GM23338 (cell line): ENCODE measurements at regions not wholly inside any gene's neighbourhood (a gene's known extent, or its start where the extent isn't known, plus 50 kb on each side); places are given as distances from the start of the nearest gene placed in this dataset.
A peak's percentile ranks its signal among the peaks of the same experiment; 100 is the strongest.

ENCODE experiments used
- ATAC-seq: fragments of 200-7000 bp; cut with Tn5 transposase; 3 replicates; pipeline ENCODE4 v1.9.1; 2020
- DNase-seq: peaks from one replicate; pipeline ENCODE4 v3.0.0-alpha.2; 2015; ENCODE audit warnings: low spot score
- H2AFZ ChIP-seq: fragments of 200-600 bp; sonication (generic); 2 replicates; pipeline ENCODE4 v1.8.0; 2016; ENCODE audit warnings: antibody characterized with exemption, mild to moderate bottlenecking, moderate library complexity
- H3F3A ChIP-seq: fragments of 200-600 bp; sonication (generic); replicated peaks from 2 replicates; pipeline ENCODE4 v1.8.0; 2017; ENCODE audit warnings: antibody characterized with exemption, mixed run types, low read depth
- H3K27ac ChIP-seq: fragments of 200-600 bp; sonication (generic); 2 replicates; pipeline ENCODE4 v1.6.1; 2016; ENCODE audit warnings: low read depth
- H3K27me3 ChIP-seq: fragments of 200-600 bp; sonication (generic); 2 replicates; pipeline ENCODE4 v1.8.0; 2016; ENCODE audit warnings: mild to moderate bottlenecking, mixed run types, moderate library complexity; ENCODE audit not compliant: insufficient read depth
- H3K36me3 ChIP-seq: fragments of 200-600 bp; sonication (generic); 2 replicates; pipeline ENCODE4 v1.8.0; 2016; ENCODE audit warnings: mild to moderate bottlenecking; ENCODE audit not compliant: insufficient read depth
- H3K4me1 ChIP-seq: fragments of 200-600 bp; sonication (generic); 2 replicates; pipeline ENCODE4 v1.8.0; 2016; ENCODE audit warnings: mild to moderate bottlenecking, moderate library complexity; ENCODE audit not compliant: insufficient read depth
- H3K4me2 ChIP-seq: fragments of 200-600 bp; sonication (generic); 2 replicates; pipeline ENCODE4 v1.7.1; 2017; ENCODE audit warnings: mixed run types
- H3K4me3 ChIP-seq: fragments of 200-600 bp; sonication (generic); 2 replicates; pipeline ENCODE4 v1.6.1; 2016; ENCODE audit warnings: mixed run types
- H3K79me2 ChIP-seq: fragments of 200-600 bp; sonication (generic); replicated peaks from 2 replicates; pipeline ENCODE4 v1.8.0; 2017; ENCODE audit warnings: mild to moderate bottlenecking; ENCODE audit not compliant: insufficient read depth
- H3K9me2 ChIP-seq: fragments of 200-600 bp; sonication (generic); 2 replicates; pipeline ENCODE4 v1.8.0; 2017; ENCODE audit not compliant: insufficient read depth
- H4K20me1 ChIP-seq: fragments of 200-600 bp; sonication (generic); replicated peaks from 2 replicates; pipeline ENCODE4 v1.8.0; 2017; ENCODE audit warnings: mild to moderate bottlenecking; ENCODE audit not compliant: insufficient read depth
- H3K27ac Mint-ChIP-seq: 2 replicates; pipeline ENCODE4 v1.8.0; 2020; ENCODE audit warnings: inconsistent platforms, mild to moderate bottlenecking, moderate library complexity, mixed read lengths
- H3K27me3 Mint-ChIP-seq: 3 replicates; pipeline ENCODE4 v1.8.0; 2022; ENCODE audit warnings: low read depth, mild to moderate bottlenecking, moderate library complexity, mixed read lengths, inconsistent platforms; ENCODE audit not compliant: insufficient read depth, poor library complexity
- H3K36me3 Mint-ChIP-seq: 3 replicates; pipeline ENCODE4 v1.8.0; 2021; ENCODE audit warnings: low read depth, mild to moderate bottlenecking, inconsistent platforms, moderate library complexity, mixed read lengths
- H3K4me1 Mint-ChIP-seq: 3 replicates; pipeline ENCODE4 v1.8.0; 2020; ENCODE audit warnings: mild to moderate bottlenecking, inconsistent platforms, mixed read lengths
- H3K4me3 Mint-ChIP-seq: 3 replicates; pipeline ENCODE4 v1.8.0; 2021; ENCODE audit warnings: moderate library complexity, mild to moderate bottlenecking, inconsistent platforms, mixed read lengths
- H3K9me3 Mint-ChIP-seq: 3 replicates; pipeline ENCODE4 v1.8.0; 2020; ENCODE audit warnings: moderate library complexity, mild to moderate bottlenecking, inconsistent platforms, mixed read lengths
- CREB1 ChIP-seq: fragments of 250-450 bp; sonication (Bioruptor Pico); IDR thresholded peaks from 2 replicates; pipeline ENCODE4 v1.5.0; 2020; ENCODE audit warnings: low read depth, mild to moderate bottlenecking, moderate library complexity
- EZH2 ChIP-seq: fragments of 200-600 bp; sonication (generic); IDR thresholded peaks from one replicate; pipeline ENCODE4 v1.8.0; 2017; ENCODE audit warnings: antibody characterized with exemption, mild to moderate bottlenecking, low read depth; ENCODE audit not compliant: unreplicated experiment
- EZH2phosphoT487 ChIP-seq: fragments of 200-600 bp; sonication (generic); IDR thresholded peaks from one replicate; pipeline ENCODE4 v1.8.1; 2018; ENCODE audit warnings: antibody characterized with exemption; ENCODE audit not compliant: unreplicated experiment
- JUNB ChIP-seq: IDR thresholded peaks from one replicate; pipeline ENCODE4 v1.6.1; 2016; ENCODE audit warnings: antibody characterized with exemption; ENCODE audit not compliant: unreplicated experiment
- NANOG ChIP-seq: IDR thresholded peaks from 2 replicates; pipeline ENCODE4 v1.6.1; 2016; ENCODE audit warnings: antibody characterized with exemption, borderline replicate concordance
- POLR2AphosphoS5 ChIP-seq: IDR thresholded peaks from 2 replicates; pipeline ENCODE4 v1.6.1; 2016; ENCODE audit warnings: antibody characterized with exemption, low read depth
- STAT1 ChIP-seq: IDR thresholded peaks from one replicate; pipeline ENCODE4 v1.6.1; 2016; ENCODE audit warnings: antibody characterized with exemption; ENCODE audit not compliant: unreplicated experiment
- ZNF114 ChIP-seq: fragments of 250-450 bp; sonication (Bioruptor Pico); IDR thresholded peaks from 2 replicates; pipeline ENCODE4 v1.5.0; 2020; ENCODE audit warnings: mild to moderate bottlenecking, moderate library complexity
- ZNF331 ChIP-seq: fragments of 250-450 bp; sonication (Bioruptor Pico); IDR thresholded peaks from 2 replicates; pipeline ENCODE4 v1.5.0; 2020; ENCODE audit warnings: low read depth, mild to moderate bottlenecking, moderate library complexity
- TF ChIP-seq, protein P1 (sequence below): IDR thresholded peaks from 2 replicates; pipeline ENCODE4 v1.6.1; 2016; ENCODE audit warnings: antibody characterized with exemption
- TF ChIP-seq, protein P2 (sequence below), 2 experiments: fragments of 200-600 bp in 1 of 2; sonication (generic) in 1 of 2; conservative IDR thresholded peaks; 2 replicates each; pipeline versions ENCODE4 v1.5.1 to v1.6.1; 2016 to 2017; ENCODE audit warnings: antibody characterized with exemption in 2 of 2, low read depth in 2 of 2, mild to moderate bottlenecking in 2 of 2, moderate library complexity in 1 of 2
- TF ChIP-seq, protein P3 (sequence below): IDR thresholded peaks from one replicate; pipeline ENCODE4 v1.6.1; 2018; ENCODE audit warnings: antibody characterized with exemption; ENCODE audit not compliant: unreplicated experiment
- TF ChIP-seq, protein P4 (sequence below): fragments of 250-450 bp; sonication (Bioruptor Pico); IDR thresholded peaks from 2 replicates; pipeline ENCODE4 v1.5.0; 2020; ENCODE audit warnings: mild to moderate bottlenecking, moderate library complexity

DNA sequence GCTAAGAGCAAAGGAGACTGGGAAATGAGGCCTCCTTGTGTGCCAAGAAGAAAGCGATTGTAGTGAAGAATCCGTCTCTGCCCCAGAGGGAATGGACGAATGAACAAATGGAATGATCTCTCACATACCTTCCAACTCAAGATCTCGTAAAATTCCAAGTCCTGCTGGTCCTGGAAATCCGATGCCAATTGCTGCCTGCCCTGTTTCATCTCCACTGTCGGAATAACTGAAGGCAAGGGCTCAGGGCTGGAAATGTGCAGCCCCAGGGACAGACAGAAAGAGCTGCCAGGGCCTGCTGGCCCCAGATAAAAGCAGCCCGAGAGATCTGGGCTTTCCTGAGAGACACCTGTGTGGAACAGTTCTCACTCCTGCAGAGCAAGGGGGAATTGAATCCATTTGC lies 120.9 kb downstream of the MN1 start:
- Histone ChIP-seq H3K4me1 (peaks cover 33% of the 10 kb centered on the region), H3K4me2 (no peak overlapping the region), H4K20me1 (peaks cover 6% of the 10 kb centered on the region), H3K36me3 (peaks cover 14% of the 10 kb centered on the region), H3K27me3 (no peaks in the 10 kb centered on the region), H2AFZ (no peak overlapping the region), H3K27ac (0 out of 2 replicates have a peak overlapping the region, but pooled peaks have one; percentile 55), H3K4me3 (no peak overlapping the region), H3K9me2 (no peaks in the 10 kb centered on the region), H3F3A (0 out of 2 replicates have a peak, but pooled peaks cover 3% of the 10 kb centered on the region), H3K79me2 (peaks cover 16% of the 10 kb centered on the region; the same call in 1 of the 2 replicates)
- peaks cover 34% of the 10 kb centered on the region for H3K36me3 Mint-ChIP-seq
- H3K4me1 Mint-ChIP-seq: peaks cover 43% of the 10 kb centered on the region
- ATAC-seq (no peak), DNase-seq (no peak)
- H3K4me3 Mint-ChIP-seq: no peak overlapping the region; the same call in 2 of the 3 replicates
- H3K27me3 Mint-ChIP-seq: peaks cover 9% of the 10 kb centered on the region
- TF ChIP-seq, protein P1, sequence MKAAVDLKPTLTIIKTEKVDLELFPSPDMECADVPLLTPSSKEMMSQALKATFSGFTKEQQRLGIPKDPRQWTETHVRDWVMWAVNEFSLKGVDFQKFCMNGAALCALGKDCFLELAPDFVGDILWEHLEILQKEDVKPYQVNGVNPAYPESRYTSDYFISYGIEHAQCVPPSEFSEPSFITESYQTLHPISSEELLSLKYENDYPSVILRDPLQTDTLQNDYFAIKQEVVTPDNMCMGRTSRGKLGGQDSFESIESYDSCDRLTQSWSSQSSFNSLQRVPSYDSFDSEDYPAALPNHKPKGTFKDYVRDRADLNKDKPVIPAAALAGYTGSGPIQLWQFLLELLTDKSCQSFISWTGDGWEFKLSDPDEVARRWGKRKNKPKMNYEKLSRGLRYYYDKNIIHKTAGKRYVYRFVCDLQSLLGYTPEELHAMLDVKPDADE: no peak
- TF ChIP-seq STAT1: no peak
- no peak for TF ChIP-seq POLR2AphosphoS5
- TF ChIP-seq NANOG: no peak
- TF ChIP-seq JUNB: no peak
- TF ChIP-seq, protein P2, sequence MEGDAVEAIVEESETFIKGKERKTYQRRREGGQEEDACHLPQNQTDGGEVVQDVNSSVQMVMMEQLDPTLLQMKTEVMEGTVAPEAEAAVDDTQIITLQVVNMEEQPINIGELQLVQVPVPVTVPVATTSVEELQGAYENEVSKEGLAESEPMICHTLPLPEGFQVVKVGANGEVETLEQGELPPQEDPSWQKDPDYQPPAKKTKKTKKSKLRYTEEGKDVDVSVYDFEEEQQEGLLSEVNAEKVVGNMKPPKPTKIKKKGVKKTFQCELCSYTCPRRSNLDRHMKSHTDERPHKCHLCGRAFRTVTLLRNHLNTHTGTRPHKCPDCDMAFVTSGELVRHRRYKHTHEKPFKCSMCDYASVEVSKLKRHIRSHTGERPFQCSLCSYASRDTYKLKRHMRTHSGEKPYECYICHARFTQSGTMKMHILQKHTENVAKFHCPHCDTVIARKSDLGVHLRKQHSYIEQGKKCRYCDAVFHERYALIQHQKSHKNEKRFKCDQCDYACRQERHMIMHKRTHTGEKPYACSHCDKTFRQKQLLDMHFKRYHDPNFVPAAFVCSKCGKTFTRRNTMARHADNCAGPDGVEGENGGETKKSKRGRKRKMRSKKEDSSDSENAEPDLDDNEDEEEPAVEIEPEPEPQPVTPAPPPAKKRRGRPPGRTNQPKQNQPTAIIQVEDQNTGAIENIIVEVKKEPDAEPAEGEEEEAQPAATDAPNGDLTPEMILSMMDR (conservative IDR thresholded peaks at IDR 0.05; ENCODE audit: low read depth in 2 of 2): no peak
- TF ChIP-seq, protein P3, sequence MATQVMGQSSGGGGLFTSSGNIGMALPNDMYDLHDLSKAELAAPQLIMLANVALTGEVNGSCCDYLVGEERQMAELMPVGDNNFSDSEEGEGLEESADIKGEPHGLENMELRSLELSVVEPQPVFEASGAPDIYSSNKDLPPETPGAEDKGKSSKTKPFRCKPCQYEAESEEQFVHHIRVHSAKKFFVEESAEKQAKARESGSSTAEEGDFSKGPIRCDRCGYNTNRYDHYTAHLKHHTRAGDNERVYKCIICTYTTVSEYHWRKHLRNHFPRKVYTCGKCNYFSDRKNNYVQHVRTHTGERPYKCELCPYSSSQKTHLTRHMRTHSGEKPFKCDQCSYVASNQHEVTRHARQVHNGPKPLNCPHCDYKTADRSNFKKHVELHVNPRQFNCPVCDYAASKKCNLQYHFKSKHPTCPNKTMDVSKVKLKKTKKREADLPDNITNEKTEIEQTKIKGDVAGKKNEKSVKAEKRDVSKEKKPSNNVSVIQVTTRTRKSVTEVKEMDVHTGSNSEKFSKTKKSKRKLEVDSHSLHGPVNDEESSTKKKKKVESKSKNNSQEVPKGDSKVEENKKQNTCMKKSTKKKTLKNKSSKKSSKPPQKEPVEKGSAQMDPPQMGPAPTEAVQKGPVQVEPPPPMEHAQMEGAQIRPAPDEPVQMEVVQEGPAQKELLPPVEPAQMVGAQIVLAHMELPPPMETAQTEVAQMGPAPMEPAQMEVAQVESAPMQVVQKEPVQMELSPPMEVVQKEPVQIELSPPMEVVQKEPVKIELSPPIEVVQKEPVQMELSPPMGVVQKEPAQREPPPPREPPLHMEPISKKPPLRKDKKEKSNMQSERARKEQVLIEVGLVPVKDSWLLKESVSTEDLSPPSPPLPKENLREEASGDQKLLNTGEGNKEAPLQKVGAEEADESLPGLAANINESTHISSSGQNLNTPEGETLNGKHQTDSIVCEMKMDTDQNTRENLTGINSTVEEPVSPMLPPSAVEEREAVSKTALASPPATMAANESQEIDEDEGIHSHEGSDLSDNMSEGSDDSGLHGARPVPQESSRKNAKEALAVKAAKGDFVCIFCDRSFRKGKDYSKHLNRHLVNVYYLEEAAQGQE: no peak
- TF ChIP-seq ZNF114: no peak
- TF ChIP-seq EZH2: no peak
- TF ChIP-seq EZH2phosphoT487: no peak
- TF ChIP-seq ZNF331 (CRISPR knock-in tag): no peak
- TF ChIP-seq, protein P4, sequence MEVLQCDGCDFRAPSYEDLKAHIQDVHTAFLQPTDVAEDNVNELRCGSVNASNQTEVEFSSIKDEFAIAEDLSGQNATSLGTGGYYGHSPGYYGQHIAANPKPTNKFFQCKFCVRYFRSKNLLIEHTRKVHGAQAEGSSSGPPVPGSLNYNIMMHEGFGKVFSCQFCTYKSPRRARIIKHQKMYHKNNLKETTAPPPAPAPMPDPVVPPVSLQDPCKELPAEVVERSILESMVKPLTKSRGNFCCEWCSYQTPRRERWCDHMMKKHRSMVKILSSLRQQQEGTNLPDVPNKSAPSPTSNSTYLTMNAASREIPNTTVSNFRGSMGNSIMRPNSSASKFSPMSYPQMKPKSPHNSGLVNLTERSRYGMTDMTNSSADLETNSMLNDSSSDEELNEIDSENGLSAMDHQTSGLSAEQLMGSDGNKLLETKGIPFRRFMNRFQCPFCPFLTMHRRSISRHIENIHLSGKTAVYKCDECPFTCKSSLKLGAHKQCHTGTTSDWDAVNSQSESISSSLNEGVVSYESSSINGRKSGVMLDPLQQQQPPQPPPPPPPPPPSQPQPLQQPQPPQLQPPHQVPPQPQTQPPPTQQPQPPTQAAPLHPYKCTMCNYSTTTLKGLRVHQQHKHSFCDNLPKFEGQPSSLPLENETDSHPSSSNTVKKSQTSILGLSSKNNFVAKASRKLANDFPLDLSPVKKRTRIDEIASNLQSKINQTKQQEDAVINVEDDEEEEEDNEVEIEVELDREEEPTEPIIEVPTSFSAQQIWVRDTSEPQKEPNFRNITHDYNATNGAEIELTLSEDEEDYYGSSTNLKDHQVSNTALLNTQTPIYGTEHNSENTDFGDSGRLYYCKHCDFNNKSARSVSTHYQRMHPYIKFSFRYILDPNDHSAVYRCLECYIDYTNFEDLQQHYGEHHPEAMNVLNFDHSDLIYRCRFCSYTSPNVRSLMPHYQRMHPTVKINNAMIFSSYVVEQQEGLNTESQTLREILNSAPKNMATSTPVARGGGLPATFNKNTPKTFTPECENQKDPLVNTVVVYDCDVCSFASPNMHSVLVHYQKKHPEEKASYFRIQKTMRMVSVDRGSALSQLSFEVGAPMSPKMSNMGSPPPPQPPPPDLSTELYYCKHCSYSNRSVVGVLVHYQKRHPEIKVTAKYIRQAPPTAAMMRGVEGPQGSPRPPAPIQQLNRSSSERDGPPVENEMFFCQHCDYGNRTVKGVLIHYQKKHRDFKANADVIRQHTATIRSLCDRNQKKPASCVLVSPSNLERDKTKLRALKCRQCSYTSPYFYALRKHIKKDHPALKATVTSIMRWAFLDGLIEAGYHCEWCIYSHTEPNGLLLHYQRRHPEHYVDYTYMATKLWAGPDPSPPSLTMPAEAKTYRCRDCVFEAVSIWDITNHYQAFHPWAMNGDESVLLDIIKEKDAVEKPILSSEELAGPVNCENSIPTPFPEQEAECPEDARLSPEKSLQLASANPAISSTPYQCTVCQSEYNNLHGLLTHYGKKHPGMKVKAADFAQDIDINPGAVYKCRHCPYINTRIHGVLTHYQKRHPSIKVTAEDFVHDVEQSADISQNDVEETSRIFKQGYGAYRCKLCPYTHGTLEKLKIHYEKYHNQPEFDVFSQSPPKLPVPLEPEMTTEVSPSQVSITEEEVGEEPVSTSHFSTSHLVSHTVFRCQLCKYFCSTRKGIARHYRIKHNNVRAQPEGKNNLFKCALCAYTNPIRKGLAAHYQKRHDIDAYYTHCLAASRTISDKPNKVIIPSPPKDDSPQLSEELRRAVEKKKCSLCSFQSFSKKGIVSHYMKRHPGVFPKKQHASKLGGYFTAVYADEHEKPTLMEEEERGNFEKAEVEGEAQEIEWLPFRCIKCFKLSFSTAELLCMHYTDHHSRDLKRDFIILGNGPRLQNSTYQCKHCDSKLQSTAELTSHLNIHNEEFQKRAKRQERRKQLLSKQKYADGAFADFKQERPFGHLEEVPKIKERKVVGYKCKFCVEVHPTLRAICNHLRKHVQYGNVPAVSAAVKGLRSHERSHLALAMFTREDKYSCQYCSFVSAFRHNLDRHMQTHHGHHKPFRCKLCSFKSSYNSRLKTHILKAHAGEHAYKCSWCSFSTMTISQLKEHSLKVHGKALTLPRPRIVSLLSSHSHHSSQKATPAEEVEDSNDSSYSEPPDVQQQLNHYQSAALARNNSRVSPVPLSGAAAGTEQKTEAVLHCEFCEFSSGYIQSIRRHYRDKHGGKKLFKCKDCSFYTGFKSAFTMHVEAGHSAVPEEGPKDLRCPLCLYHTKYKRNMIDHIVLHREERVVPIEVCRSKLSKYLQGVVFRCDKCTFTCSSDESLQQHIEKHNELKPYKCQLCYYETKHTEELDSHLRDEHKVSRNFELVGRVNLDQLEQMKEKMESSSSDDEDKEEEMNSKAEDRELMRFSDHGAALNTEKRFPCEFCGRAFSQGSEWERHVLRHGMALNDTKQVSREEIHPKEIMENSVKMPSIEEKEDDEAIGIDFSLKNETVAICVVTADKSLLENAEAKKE: no peak
- TF ChIP-seq CREB1: no peak
- H3K27ac Mint-ChIP-seq: no peak overlapping the region
- H3K9me3 Mint-ChIP-seq: no peaks in the 10 kb centered on the region
